ENCODE measurements at regions not wholly inside any gene's neighbourhood (a gene's known extent, or its start where the extent isn't known, plus 50 kb on each side); places are given as distances from the start of the nearest gene placed in this dataset.

- TF ChIP-seq CTCF (conservative IDR thresholded peaks at IDR 0.05; ENCODE audit: low read depth, low read length) (no peak), RAD21 (IDR thresholded peaks at IDR 0.05; ENCODE audit: low read length) (no peak), MXI1 (IDR thresholded peaks at IDR 0.05; ENCODE audit: borderline replicate concordance, low read depth, low read length) (no peak), POLR2A (IDR thresholded peaks at IDR 0.05; ENCODE audit: low read depth, low read length) (no peak), RFX5 (IDR thresholded peaks at IDR 0.05; ENCODE audit: low read depth, low read length) (no peak), RCOR1 (IDR thresholded peaks at IDR 0.05; ENCODE audit: insufficient replicate concordance, low read length) (no peak), USF2 (IDR thresholded peaks at IDR 0.05; ENCODE audit: low read depth, low read length) (no peak), MAFK (IDR thresholded peaks at IDR 0.05; ENCODE audit: low read depth, low read length) (no peak), CEBPB (IDR thresholded peaks at IDR 0.05; ENCODE audit: low read depth, low read length) (no peak), NFE2L2 (IDR thresholded peaks at IDR 0.05; ENCODE audit: low read depth, low read length) (no peak), SMC3 (IDR thresholded peaks at IDR 0.05; ENCODE audit: low read depth, low read length) (no peak), CHD1 (IDR thresholded peaks at IDR 0.05; ENCODE audit: low read depth, low read length) (no peak), MAZ (IDR thresholded peaks at IDR 0.05; ENCODE audit: borderline replicate concordance, low read depth, low read length) (no peak), BHLHE40 (IDR thresholded peaks at IDR 0.05; ENCODE audit: low read depth, low read length) (no peak)
These were observed 190.6 kb downstream of the ISL1 start for GRCh38 chr5:51573835-51574234.
